HepG2 (cell line): ENCODE measurements at regions not wholly inside any gene's neighbourhood (a gene's known extent, or its start where the extent isn't known, plus 50 kb on each side); places are given as distances from the start of the nearest gene placed in this dataset.
"Not testable (repeated sequence)": the region's sequence is repeated elsewhere in the genome, so short reads cannot be mapped to it uniquely, and the experiment has no call there.

ENCODE experiments used
- ATAC-seq: fragments of 200-7000 bp; cut with Tn5 transposase; 3 replicates; pipeline ENCODE4 v1.9.1; 2020; ENCODE audit warnings: mild to moderate bottlenecking, moderate library complexity
- BruUV-seq: library from RNA; stranded (reverse); fragments of 400-500 nt; replicated peaks from 2 replicates; lab custom pipeline; 2021; lab: Mats Ljungman, UMichigan
- CTCF ChIA-PET: fragments of 300-600 bp; formaldehyde crosslinking; extraction: SDS; loops from one replicate; lab custom pipeline; 2021; ENCODE audit warnings: low total read pairs, inconsistent platforms, low intra/inter-chr PET ratio; lab: Yijun Ruan, JAX
- POLR2A ChIA-PET: fragments of 350-600 bp; sonication (Branson Sonifier 250); formaldehyde crosslinking; loops from one replicate; lab custom pipeline; 2020; ENCODE audit warnings: antibody characterized with exemption, inconsistent platforms; lab: Yijun Ruan, JAX
- DNase-seq: peaks from one replicate; pipeline ENCODE4 v3.0.0-alpha.2; 2015; ENCODE audit warnings: low spot score
- FAIRE-seq: peaks from 3 replicates; lab custom pipeline; 2011; peaks lifted over from hg19 to GRCh38; lab: Jason Lieb, UNC
- H2AFZ ChIP-seq: one replicate; pipeline ENCODE4 v1.6.1; 2011; ENCODE audit warnings: low read length, inconsistent platforms
- H3K27ac ChIP-seq: fragments of 300-600 bp; 3 replicates; pipeline ENCODE4 v1.8.0; 2011; ENCODE audit warnings: mixed run types, mild to moderate bottlenecking, mixed read lengths, low read length, inconsistent platforms; ENCODE audit not compliant: insufficient read depth; ENCODE audit errors: extremely low read length
- H3K27me3 ChIP-seq, 2 experiments: fragments of 200-600 bp in 1 of 2; 2 replicates in 1 of 2; 3 replicates in 1 of 2; pipeline versions ENCODE4 v1.6.0 to v1.8.0; 2011; ENCODE audit warnings: low read length in 2 of 2, mild to moderate bottlenecking in 2 of 2, moderate library complexity in 2 of 2, inconsistent platforms in 1 of 2; ENCODE audit not compliant: insufficient read depth in 2 of 2, control insufficient read depth in 1 of 2
- H3K36me3 ChIP-seq, 2 experiments: fragments of 200-600 bp in 1 of 2; replicated peaks in 1 of 2; 2 replicates in 1 of 2; 3 replicates in 1 of 2; pipeline versions ENCODE4 v1.5.1 to v1.8.0; 2011; ENCODE audit warnings: low read length in 2 of 2, inconsistent platforms in 1 of 2; ENCODE audit not compliant: insufficient read depth in 2 of 2, control insufficient read depth in 1 of 2
- H3K4me1 ChIP-seq: 2 replicates; pipeline ENCODE4 v1.5.1; 2012; ENCODE audit warnings: low read length, inconsistent platforms; ENCODE audit not compliant: insufficient read depth
- H3K4me2 ChIP-seq: 2 replicates; pipeline ENCODE4 v1.6.0; 2011; ENCODE audit warnings: low read depth, low read length, inconsistent platforms
- H3K4me3 ChIP-seq, 3 experiments: fragments of 200-600 bp in 1 of 3; sonication (generic), shearing (Covaris generic) in 1 of 3; replicated peaks in 1 of 3; 2 replicates each; pipeline ENCODE4 v1.5.1; 2011 to 2016; ENCODE audit warnings: low read length in 3 of 3, inconsistent platforms in 2 of 3, low read depth in 2 of 3, mild to moderate bottlenecking in 2 of 3, control low read depth in 1 of 3, mixed read lengths in 1 of 3; ENCODE audit not compliant: insufficient read depth in 1 of 3
- H3K79me2 ChIP-seq: one replicate; pipeline ENCODE4 v1.6.1; 2011; ENCODE audit warnings: low read length, inconsistent platforms; ENCODE audit not compliant: insufficient read depth
- H3K9ac ChIP-seq: 2 replicates; pipeline ENCODE4 v1.6.0; 2011; ENCODE audit warnings: mild to moderate bottlenecking, low read depth, low read length, inconsistent platforms; ENCODE audit not compliant: insufficient read depth
- H3K9me3 ChIP-seq: 2 replicates; pipeline ENCODE4 v1.5.1; 2012; ENCODE audit warnings: mild to moderate bottlenecking, low read length
- H4K20me1 ChIP-seq: 2 replicates; pipeline ENCODE4 v1.6.0; 2011; ENCODE audit warnings: inconsistent platforms, mild to moderate bottlenecking, low read length, moderate library complexity; ENCODE audit not compliant: insufficient read depth
- FOXA1 ChIP-seq, 2 experiments: fragments of 450-650 bp in 1 of 2; sonication (generic) in 1 of 2; formaldehyde crosslinking in 1 of 2; IDR thresholded peaks; 2 replicates each; pipeline versions ENCODE4 v1.4.0 to v1.6.1; 2016 to 2020; ENCODE audit warnings: missing genetic modification reagents in 1 of 2
- FOXA3 ChIP-seq: IDR thresholded peaks from 2 replicates; pipeline ENCODE4 v1.6.1; 2016; ENCODE audit warnings: missing genetic modification reagents, missing compliant biosample characterization
- FOXK1 ChIP-seq: sonication (generic); formaldehyde crosslinking; IDR thresholded peaks from 2 replicates; pipeline ENCODE4 v1.4.0; 2020; ENCODE audit warnings: low read depth, missing genetic modification reagents, borderline replicate concordance
- FOXP1 ChIP-seq, 2 experiments: fragments of 450-650 bp in 1 of 2; IDR thresholded peaks; 2 replicates each; pipeline ENCODE4 v1.6.1; 2017 to 2018; ENCODE audit warnings: antibody characterized with exemption in 1 of 2
- STAG1 ChIP-seq: sonication (generic); formaldehyde crosslinking; IDR thresholded peaks from 2 replicates; pipeline ENCODE4 v1.4.0; 2020; ENCODE audit warnings: missing genetic modification reagents
- WGBS: methylation state at CpG from one replicate; pipeline ENCODE4 v1.1.6; 2017; ENCODE audit warnings: low lambda C conversion rate; 5-methylcytosine and 5-hydroxymethylcytosine counted together
- in situ Hi-C: cut with HindIII; loops from 2 replicates; pipeline ENCODE4 v1.10.0; 2017; ENCODE audit warnings: low pct_unique_long_range_greater_than_20kb; ENCODE audit not compliant: extremely low pct_ligation_motif_present
- intact Hi-C: fragments of 100-400 bp; cut with micrococcal nuclease; formaldehyde crosslinking; loops from one replicate; pipeline ENCODE4 v1.10.0; 2022; ENCODE audit not compliant: unreplicated experiment

- H3K27me3 ChIP-seq; H2AFZ ChIP-seq; H4K20me1 ChIP-seq; H3K4me3 ChIP-seq; H3K27ac ChIP-seq; H3K4me1 ChIP-seq; H3K4me2 ChIP-seq; H3K9me3 ChIP-seq; BruUV-seq; POLR2A ChIA-PET; CTCF ChIA-PET; FAIRE-seq; DNase-seq; H3K36me3 ChIP-seq; H3K79me2 ChIP-seq; intact Hi-C loops; H3K9ac ChIP-seq; in situ Hi-C loops; TF ChIP-seq FOXP1, FOXA1 (IDR thresholded peaks at IDR 0.05): not testable (repeated sequence)
- ATAC-seq = peak; percentile 98
- TF ChIP-seq STAG1 (peak; percentile 69), FOXP1 (CRISPR knock-in tag; IDR thresholded peaks at IDR 0.05) (peak; percentile 55; the same call in 1 of the 2 replicates), FOXA1 (CRISPR knock-in tag; IDR thresholded peaks at IDR 0.05) (peak; percentile 74), FOXK1 (CRISPR knock-in tag) (peak; percentile 44; the same call in 1 of the 2 replicates), FOXA3 (CRISPR knock-in tag) (peak; percentile 59)
- 63% methylated on average over 1 of the region's 1 CpG for WGBS
Measured at GRCh38 chr22:15811141-15811540, 121.3 kb downstream of the POTEH start.

- FAIRE-seq, H3K4me1 ChIP-seq, BruUV-seq, DNase-seq, POLR2A ChIA-PET, ATAC-seq, intact Hi-C loops, H3K4me3 ChIP-seq, H2AFZ ChIP-seq, H4K20me1 ChIP-seq, H3K4me2 ChIP-seq, H3K9ac ChIP-seq, H3K36me3 ChIP-seq, CTCF ChIA-PET, H3K27ac ChIP-seq, H3K9me3 ChIP-seq, in situ Hi-C loops, H3K27me3 ChIP-seq, H3K79me2 ChIP-seq: not testable (repeated sequence)
- WGBS = no CpG with 5 or more reads among the region's 5 CpGs
Measured at GRCh38 chr22:15815783-15816182, 126.0 kb downstream of the POTEH start.

- H3K27me3 ChIP-seq, POLR2A ChIA-PET, in situ Hi-C loops, H2AFZ ChIP-seq, ATAC-seq, H3K4me3 ChIP-seq, FAIRE-seq, intact Hi-C loops, H4K20me1 ChIP-seq, H3K4me1 ChIP-seq, DNase-seq, H3K4me2 ChIP-seq, H3K27ac ChIP-seq, BruUV-seq, H3K9me3 ChIP-seq, H3K79me2 ChIP-seq, CTCF ChIA-PET, H3K36me3 ChIP-seq, H3K9ac ChIP-seq: not testable (repeated sequence)
- WGBS = 79% methylated on average over 2 of the region's 3 CpGs
Measured at GRCh38 chr22:15816470-15816869, 126.6 kb downstream of the POTEH start.

- intact Hi-C loops, H3K27ac ChIP-seq, H3K4me1 ChIP-seq, POLR2A ChIA-PET, H3K4me2 ChIP-seq, in situ Hi-C loops, H3K36me3 ChIP-seq, DNase-seq, FAIRE-seq, H3K4me3 ChIP-seq, ATAC-seq, H3K9ac ChIP-seq, H4K20me1 ChIP-seq, H3K79me2 ChIP-seq, H3K9me3 ChIP-seq, BruUV-seq, H2AFZ ChIP-seq, H3K27me3 ChIP-seq, CTCF ChIA-PET: not testable (repeated sequence)
- 100% methylated on average over 1 of the region's 2 CpGs for WGBS
Measured at GRCh38 chr22:15817264-15817663, 127.4 kb downstream of the POTEH start.
